ENCODE measurements at regions not wholly inside any gene's neighbourhood (a gene's known extent, or its start where the extent isn't known, plus 50 kb on each side); places are given as distances from the start of the nearest gene placed in this dataset.

- TF ChIP-seq ZFP3 (CRISPR knock-in tag; IDR thresholded peaks at IDR 0.05) (no peak), POU6F1 (CRISPR knock-in tag; IDR thresholded peaks at IDR 0.05; ENCODE audit: borderline replicate concordance, low read depth) (no peak), BACH2 (CRISPR knock-in tag; IDR thresholded peaks at IDR 0.05; ENCODE audit: borderline replicate concordance) (no peak), CSDC2 (CRISPR knock-in tag; IDR thresholded peaks at IDR 0.05) (no peak), PPARA (CRISPR knock-in tag; IDR thresholded peaks at IDR 0.05; ENCODE audit: borderline replicate concordance) (no peak), SNAI2 (CRISPR knock-in tag; IDR thresholded peaks at IDR 0.05) (no peak), TOX (CRISPR knock-in tag; IDR thresholded peaks at IDR 0.05; ENCODE audit: borderline replicate concordance) (no peak)
- no peak for ATAC-seq
Observed at GRCh38 chr18:30186245-30186644, 856.3 kb downstream of the DSC3 start.

GRCh38 chr18:30177056-30177455 lies 865.5 kb downstream of the DSC3 start:
- no peak for TF ChIP-seq BACH2 (CRISPR knock-in tag; IDR thresholded peaks at IDR 0.05; ENCODE audit: borderline replicate concordance)
- TF ChIP-seq ISL1 (CRISPR knock-in tag; IDR thresholded peaks at IDR 0.05) = peak; percentile 37; the same call in 1 of the 2 replicates
- ATAC-seq = peak; percentile 44; the same call in 1 of the 3 replicates

GRCh38 chr18:30175621-30176225 lies 866.8 kb downstream of the DSC3 start:
- TF ChIP-seq CSRNP3 (CRISPR knock-in tag; IDR thresholded peaks at IDR 0.05) (no peak), ZNF8 (CRISPR knock-in tag; IDR thresholded peaks at IDR 0.05) (no peak), GLIS3 (CRISPR knock-in tag; IDR thresholded peaks at IDR 0.05) (no peak), TSHZ2 (CRISPR knock-in tag; IDR thresholded peaks at IDR 0.05) (no peak), ZFP3 (CRISPR knock-in tag; IDR thresholded peaks at IDR 0.05) (no peak), ZFP30 (CRISPR knock-in tag; IDR thresholded peaks at IDR 0.05) (no peak), CSDC2 (CRISPR knock-in tag; IDR thresholded peaks at IDR 0.05) (no peak), BACH2 (CRISPR knock-in tag; IDR thresholded peaks at IDR 0.05; ENCODE audit: borderline replicate concordance) (no peak)

GRCh38 chr18:30175061-30175574 lies 867.4 kb downstream of the DSC3 start:
- ATAC-seq = no peak
- TF ChIP-seq TOX (CRISPR knock-in tag; IDR thresholded peaks at IDR 0.05; ENCODE audit: borderline replicate concordance) (no peak), POU6F1 (CRISPR knock-in tag; IDR thresholded peaks at IDR 0.05; ENCODE audit: borderline replicate concordance, low read depth) (no peak), PPARA (CRISPR knock-in tag; IDR thresholded peaks at IDR 0.05; ENCODE audit: borderline replicate concordance) (no peak), CSRNP3 (CRISPR knock-in tag; IDR thresholded peaks at IDR 0.05) (no peak), ZNF8 (CRISPR knock-in tag; IDR thresholded peaks at IDR 0.05) (no peak), ZFP3 (CRISPR knock-in tag; IDR thresholded peaks at IDR 0.05) (no peak), ZC3H10 (CRISPR knock-in tag; IDR thresholded peaks at IDR 0.05) (no peak)

More at GRCh38 chr18:30175621-30176225, 866.8 kb downstream of the DSC3 start:
- ATAC-seq = no peak

- ATAC-seq = no peak
Observed at GRCh38 chr18:30163573-30163972, 879.0 kb downstream of the DSC3 start.

More at GRCh38 chr18:30163573-30163972, 879.0 kb downstream of the DSC3 start:
- no peak for TF ChIP-seq GLIS3 (CRISPR knock-in tag; IDR thresholded peaks at IDR 0.05)

Measured in SK-N-SH treated with all-trans-retinoic acid at 6 μM for 48 hours (cell line).